Ovary (tissue), 3 donors: ENCODE measurements at regions not wholly inside any gene's neighbourhood (a gene's known extent, or its start where the extent isn't known, plus 50 kb on each side); places are given as distances from the start of the nearest gene placed in this dataset.

ENCODE experiments used
- CTCF ChIP-seq, 3 donors: fragments of 450-650 bp in 2 of 3; fragments of 200-600 bp in 1 of 3; IDR thresholded peaks; one replicate each; pipeline versions ENCODE4 v1.5.1 to v1.8.0; 2016 to 2022; ENCODE audit warnings: antibody characterized with exemption in 3 of 3, mild to moderate bottlenecking in 1 of 3
- POLR2A ChIP-seq: fragments of 450-650 bp; IDR thresholded peaks from one replicate; pipeline ENCODE4 v1.6.1; 2017; ENCODE audit warnings: antibody characterized with exemption, mild to moderate bottlenecking, moderate library complexity
- donor health status: DM: no; HTN: no; CAD: no.

DNA sequence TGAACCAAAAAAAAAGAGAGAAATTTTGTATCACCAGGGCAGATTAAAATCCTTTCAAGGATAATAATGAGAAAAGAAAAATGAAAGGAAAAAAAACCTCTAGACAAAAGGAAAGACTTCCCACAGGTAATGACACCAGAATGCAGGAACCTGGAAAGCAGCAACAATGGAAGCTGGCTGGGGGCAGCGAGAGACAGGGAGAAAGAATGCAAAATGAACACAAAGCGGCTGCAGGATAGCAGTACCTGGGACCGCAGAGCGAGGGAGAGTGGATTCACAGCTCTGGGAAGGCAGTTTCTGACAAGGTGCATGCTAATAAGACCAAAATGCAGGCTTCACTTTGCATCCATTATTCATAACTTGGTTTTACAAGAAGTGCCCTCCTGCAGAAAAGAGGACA lies 349.0 kb downstream of the SIPA1L2 start:
- no peak for TF ChIP-seq POLR2A
- no peak for TF ChIP-seq CTCF (IDR thresholded peaks at IDR 0.05)
